Neuron (in vitro differentiated cells): ENCODE measurements at regions not wholly inside any gene's neighbourhood (a gene's known extent, or its start where the extent isn't known, plus 50 kb on each side); places are given as distances from the start of the nearest gene placed in this dataset.

Experiments used
- H2AFZ ChIP-seq: one replicate; pipeline ENCODE4 v1.6.1; 2013; ENCODE audit warnings: low read depth, mild to moderate bottlenecking, inconsistent platforms, low read length, moderate library complexity
- H3K27me3 ChIP-seq: one replicate; pipeline ENCODE4 v1.6.1; 2013; ENCODE audit warnings: low read length; ENCODE audit not compliant: insufficient read depth
- H3K36me3 ChIP-seq: one replicate; pipeline ENCODE4 v1.6.1; 2013; ENCODE audit warnings: low read length; ENCODE audit not compliant: insufficient read depth
- H3K4me1 ChIP-seq: one replicate; pipeline ENCODE4 v1.6.1; 2013; ENCODE audit warnings: low read length; ENCODE audit not compliant: insufficient read depth
- H3K4me3 ChIP-seq: 2 replicates; pipeline ENCODE4 v1.5.1; 2013; ENCODE audit warnings: mild to moderate bottlenecking, low read length, moderate library complexity
- H3K9me3 ChIP-seq: one replicate; pipeline ENCODE4 v1.6.1; 2013; ENCODE audit warnings: low read length

GRCh38 chr3:106326941-106327695 is 458.3 kb upstream of the CBLB start:
- H3K4me1 ChIP-seq, result no peaks in the 10 kb centered on the region
- peak overlapping the region; percentile 22 for H2AFZ ChIP-seq
- H3K4me3 ChIP-seq, result no peak overlapping the region
- H3K27me3 ChIP-seq, result no peaks in the 10 kb centered on the region
- no peaks in the 10 kb centered on the region for H3K36me3 ChIP-seq
- no peaks in the 10 kb centered on the region for H3K9me3 ChIP-seq

DNA sequence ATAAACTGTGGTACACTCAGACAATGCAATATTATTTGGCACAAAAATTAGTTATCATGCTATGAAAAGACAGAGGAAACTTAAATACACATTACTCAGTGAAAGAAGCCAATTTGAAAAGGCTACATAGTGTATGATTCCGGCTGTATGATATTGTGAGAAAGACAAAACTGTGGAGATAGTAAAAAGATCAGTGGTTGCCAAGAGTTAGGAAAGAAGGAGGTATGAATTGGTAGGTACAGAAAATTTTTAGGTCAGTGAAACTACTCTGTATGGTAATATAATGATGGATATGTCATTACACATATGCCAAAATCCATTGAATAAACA is 458.8 kb upstream of the CBLB start:
- no peaks in the 10 kb centered on the region for H3K27me3 ChIP-seq
- H3K36me3 ChIP-seq, result no peaks in the 10 kb centered on the region
- H3K9me3 ChIP-seq, result no peaks in the 10 kb centered on the region
- H2AFZ ChIP-seq, result no peak overlapping the region
- no peak overlapping the region for H3K4me3 ChIP-seq
- no peaks in the 10 kb centered on the region for H3K4me1 ChIP-seq

DNA sequence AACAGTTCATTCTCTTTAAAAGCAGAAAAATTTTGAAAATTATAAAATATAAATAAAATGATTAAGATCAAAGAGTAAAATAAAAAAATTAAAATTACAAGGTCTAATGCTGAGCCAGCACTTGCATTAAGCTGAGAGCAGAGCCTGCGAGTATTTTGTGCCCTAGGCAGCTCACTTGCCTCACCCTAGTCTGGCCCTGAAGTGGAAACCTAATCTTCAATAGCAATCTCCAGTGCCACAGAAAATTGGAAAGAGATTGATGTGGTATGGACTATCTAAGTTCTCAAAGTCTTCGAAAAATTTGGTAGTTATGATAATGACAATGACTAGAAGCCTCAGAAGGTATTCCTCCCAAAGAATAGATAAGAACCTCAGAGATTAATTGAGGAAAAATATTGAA is 459.4 kb upstream of the CBLB start:
- Histone ChIP-seq H3K36me3 (no peaks in the 10 kb centered on the region), H2AFZ (no peak overlapping the region), H3K27me3 (no peaks in the 10 kb centered on the region), H3K9me3 (no peaks in the 10 kb centered on the region), H3K4me1 (no peaks in the 10 kb centered on the region), H3K4me3 (no peak overlapping the region)

DNA sequence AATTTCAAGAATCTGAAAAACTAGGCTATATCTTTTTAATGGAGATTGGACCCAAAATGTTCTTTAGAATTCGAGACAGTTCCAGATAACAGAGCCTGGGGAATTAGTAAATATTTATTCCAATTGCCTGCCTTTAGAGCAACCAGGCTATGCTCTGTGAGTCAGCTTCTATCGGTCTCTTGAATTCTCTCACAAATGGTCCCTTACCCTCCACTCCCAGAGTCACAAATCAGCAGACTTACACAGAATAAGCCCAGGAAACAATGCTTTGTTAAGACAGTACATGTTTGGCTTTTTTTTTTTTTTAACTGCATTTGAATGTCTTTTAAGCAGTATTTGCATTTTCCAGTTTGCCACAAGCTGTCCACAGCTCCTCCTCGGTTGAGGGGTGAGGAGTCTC is 460.7 kb upstream of the CBLB start:
- H3K4me1 ChIP-seq, result no peaks in the 10 kb centered on the region
- H3K4me3 ChIP-seq, result no peak overlapping the region
- H3K36me3 ChIP-seq, result no peaks in the 10 kb centered on the region
- no peaks in the 10 kb centered on the region for H3K9me3 ChIP-seq
- no peaks in the 10 kb centered on the region for H3K27me3 ChIP-seq
- no peak overlapping the region for H2AFZ ChIP-seq

DNA sequence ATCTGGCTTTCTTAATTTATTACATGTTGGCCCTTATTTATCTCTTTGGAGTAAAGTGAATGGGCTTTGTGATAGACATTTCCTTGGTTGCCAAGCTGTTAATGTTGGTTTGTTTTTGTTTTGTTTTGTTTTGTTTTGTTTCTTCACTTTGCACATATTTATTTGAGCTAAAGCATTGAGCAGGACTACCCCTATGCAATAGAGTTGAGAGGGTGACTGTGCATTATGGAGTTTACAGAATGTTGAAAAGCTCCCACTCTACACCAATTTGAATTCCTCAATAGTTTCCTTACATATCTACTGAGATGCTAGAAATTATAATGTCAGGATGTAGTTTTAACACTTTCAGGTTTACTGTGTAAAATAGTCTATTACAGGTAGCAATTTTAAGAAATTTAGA is 462.8 kb upstream of the CBLB start:
- no peak overlapping the region for H3K4me3 ChIP-seq
- H3K27me3 ChIP-seq, result no peaks in the 10 kb centered on the region
- no peaks in the 10 kb centered on the region for H3K4me1 ChIP-seq
- no peaks in the 10 kb centered on the region for H3K9me3 ChIP-seq
- no peak overlapping the region for H2AFZ ChIP-seq
- H3K36me3 ChIP-seq, result no peaks in the 10 kb centered on the region

- Histone ChIP-seq H3K36me3 (no peaks in the 10 kb centered on the region), H2AFZ (no peak overlapping the region), H3K27me3 (no peaks in the 10 kb centered on the region), H3K4me3 (no peak overlapping the region), H3K9me3 (no peaks in the 10 kb centered on the region), H3K4me1 (no peaks in the 10 kb centered on the region)
Observed at GRCh38 chr3:106332129-106332528, 463.3 kb upstream of the CBLB start.

- Histone ChIP-seq H2AFZ (no peak overlapping the region), H3K4me3 (no peak overlapping the region)
Observed at GRCh38 chr3:106332884-106333283, 464.1 kb upstream of the CBLB start.

GRCh38 chr3:106333911-106334618 is 465.3 kb upstream of the CBLB start:
- Histone ChIP-seq H3K27me3 (no peaks in the 10 kb centered on the region), H2AFZ (no peak overlapping the region), H3K36me3 (no peaks in the 10 kb centered on the region), H3K4me3 (no peak overlapping the region), H3K4me1 (no peaks in the 10 kb centered on the region), H3K9me3 (no peaks in the 10 kb centered on the region)

More at GRCh38 chr3:106332884-106333283, 464.1 kb upstream of the CBLB start:
- Histone ChIP-seq H3K27me3 (no peaks in the 10 kb centered on the region), H3K36me3 (no peaks in the 10 kb centered on the region), H3K4me1 (no peaks in the 10 kb centered on the region), H3K9me3 (no peaks in the 10 kb centered on the region)

GRCh38 chr3:106336619-106337018 is 467.8 kb upstream of the CBLB start:
- Histone ChIP-seq H2AFZ (no peak overlapping the region), H3K36me3 (no peaks in the 10 kb centered on the region), H3K4me3 (no peak overlapping the region), H3K27me3 (no peaks in the 10 kb centered on the region), H3K4me1 (peaks cover 5% of the 10 kb centered on the region), H3K9me3 (no peaks in the 10 kb centered on the region)

- H3K4me1 ChIP-seq, result peaks cover 7% of the 10 kb centered on the region
- H3K27me3 ChIP-seq, result no peaks in the 10 kb centered on the region
- H2AFZ ChIP-seq, result no peak overlapping the region
- H3K9me3 ChIP-seq, result no peaks in the 10 kb centered on the region
- no peak overlapping the region for H3K4me3 ChIP-seq
- H3K36me3 ChIP-seq, result no peaks in the 10 kb centered on the region
Observed at GRCh38 chr3:106337116-106337515, 468.3 kb upstream of the CBLB start.

DNA sequence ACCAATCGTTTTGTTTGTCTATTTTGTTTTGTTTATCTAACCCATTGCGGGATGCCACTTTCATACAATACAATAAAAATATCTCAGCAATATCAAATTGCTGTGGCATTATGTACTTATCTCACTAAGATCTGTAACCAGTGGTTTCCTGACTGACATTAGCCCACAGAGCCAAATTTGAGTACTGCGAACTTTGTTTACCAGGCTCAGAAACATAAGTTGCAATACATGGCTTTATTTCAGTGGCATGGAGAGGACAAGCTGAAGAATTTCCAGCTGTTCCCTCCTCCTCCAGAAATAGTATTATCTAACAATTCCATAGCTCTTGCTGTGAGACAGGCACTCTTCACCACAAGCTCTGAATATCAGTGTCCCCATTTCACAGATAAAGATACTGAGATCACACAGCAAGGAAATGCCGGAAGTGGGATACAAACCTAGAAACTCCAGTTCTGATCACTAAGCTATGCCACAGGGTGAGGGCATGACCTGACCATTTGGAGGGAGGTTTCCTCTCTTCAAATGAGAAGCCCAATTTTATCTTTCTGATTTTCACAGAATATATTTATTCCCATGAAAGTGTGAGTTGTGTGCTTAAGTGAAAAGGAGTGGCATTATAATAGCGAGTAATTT is 469.9 kb upstream of the CBLB start:
- Histone ChIP-seq H3K4me1 (peaks cover 7% of the 10 kb centered on the region), H3K9me3 (no peaks in the 10 kb centered on the region), H3K27me3 (no peaks in the 10 kb centered on the region), H2AFZ (no peak overlapping the region), H3K4me3 (no peak overlapping the region), H3K36me3 (no peaks in the 10 kb centered on the region)

- Histone ChIP-seq H3K4me3 (no peak overlapping the region), H3K36me3 (no peaks in the 10 kb centered on the region), H2AFZ (no peak overlapping the region), H3K4me1 (peaks cover 7% of the 10 kb centered on the region), H3K27me3 (no peaks in the 10 kb centered on the region), H3K9me3 (no peaks in the 10 kb centered on the region)
Observed at GRCh38 chr3:106339551-106339950, 470.7 kb upstream of the CBLB start.

DNA sequence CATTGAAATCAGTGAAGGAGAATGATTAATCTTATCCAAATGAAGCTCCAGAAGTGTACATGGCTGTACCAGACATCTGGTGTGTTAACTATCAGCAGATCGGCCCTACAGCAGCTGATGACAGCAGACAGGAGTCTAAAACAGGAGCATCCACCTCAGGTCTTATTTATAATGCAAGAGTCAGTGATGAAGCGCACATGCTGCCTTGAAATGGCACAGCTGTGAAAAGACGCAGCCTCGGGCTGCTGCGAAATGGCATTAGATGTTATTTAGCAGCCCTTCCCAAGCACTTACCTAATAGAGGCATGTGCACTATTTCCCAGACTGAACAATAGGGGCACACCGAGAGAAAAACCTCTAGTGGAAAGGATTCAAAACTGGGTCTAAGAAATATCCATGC is 472.3 kb upstream of the CBLB start:
- Histone ChIP-seq H3K36me3 (no peaks in the 10 kb centered on the region), H2AFZ (no peak overlapping the region), H3K27me3 (no peaks in the 10 kb centered on the region), H3K4me3 (no peak overlapping the region), H3K9me3 (no peaks in the 10 kb centered on the region), H3K4me1 (peaks cover 7% of the 10 kb centered on the region)
